ENCODE measurements at regions not wholly inside any gene's neighbourhood (a gene's known extent, or its start where the extent isn't known, plus 50 kb on each side); places are given as distances from the start of the nearest gene placed in this dataset.

DNA sequence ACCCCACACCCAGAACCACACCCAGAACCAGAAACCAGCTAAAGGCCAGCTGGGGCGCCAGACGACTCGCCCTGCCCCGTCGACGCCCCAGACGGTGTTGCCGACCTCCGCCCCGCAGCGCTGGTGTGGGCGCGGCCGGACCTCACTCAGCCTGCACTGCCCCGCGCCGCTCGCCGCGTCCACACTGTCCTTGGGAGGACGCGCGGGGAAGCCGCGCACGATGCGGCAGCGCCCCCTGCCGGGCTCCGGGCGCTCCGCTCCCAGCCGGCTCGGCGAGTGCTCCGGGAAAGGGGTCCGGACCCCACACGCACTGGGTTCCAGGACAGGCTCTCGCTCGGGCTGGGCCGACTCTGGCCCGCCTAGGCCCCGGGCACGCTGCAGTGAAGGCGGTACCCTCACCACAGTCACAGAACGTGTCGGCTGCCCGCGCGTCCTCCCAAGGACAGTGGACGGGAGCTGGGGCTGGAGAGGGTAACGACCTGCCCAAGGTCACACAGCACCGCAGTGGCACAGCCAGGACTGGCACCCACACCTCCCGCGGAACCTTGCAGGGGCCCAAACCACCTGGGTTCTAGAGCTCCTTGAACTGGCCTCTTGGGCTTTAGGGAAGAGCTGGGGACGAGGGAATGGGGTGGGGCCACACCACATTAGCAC is 90.2 kb downstream of the DMRTA2 start:
- H3K9me3 ChIP-seq (ENCODE audit: control insufficient read depth in 4 of 4, insufficient read depth in 3 of 4, low read length in 3 of 4): peaks cover 0 to 6% (median 0%) of the 10 kb centered on the region in 4 donors
- peak; percentile 56 for TF ChIP-seq CTCF (IDR thresholded peaks at IDR 0.05; ENCODE audit: control extremely low read depth, extremely low read depth)
- DNase-seq (peak; percentile 47 to 69 (median 59)), ATAC-seq (ENCODE audit: insufficient read depth, low FRiP score) (peak; percentile 85)
- no peak overlapping the region for H3K9ac ChIP-seq (ENCODE audit: insufficient read depth in 1 of 2, low read length in 2 of 2)
- H3K36me3 ChIP-seq (ENCODE audit: control insufficient read depth in 4 of 4, insufficient read depth in 4 of 4, low read length in 4 of 4): no peaks in the 10 kb centered on the region
- peaks cover 0 to 11% (median 0%) of the 10 kb centered on the region in 5 donors for H3K4me1 ChIP-seq (ENCODE audit: control insufficient read depth in 5 of 5, insufficient read depth in 5 of 5, low read length in 5 of 5)
- peak overlapping the region; percentile 17 for H3K4me3 ChIP-seq
- 2 to 3% methylated on average over 43 to 56 of the region's 56 CpGs for WGBS, 2 donors
- H3K27ac ChIP-seq (ENCODE audit: low read depth in 1 of 2, low read length in 1 of 2): no peak overlapping the region
- H3K27me3 ChIP-seq (ENCODE audit: control insufficient read depth in 3 of 3, insufficient read depth in 3 of 3, low read length in 2 of 3): peaks cover 0 to 12% (median 5%) of the 10 kb centered on the region in 3 donors

- TF ChIP-seq CTCF (IDR thresholded peaks at IDR 0.05; ENCODE audit: control extremely low read depth, extremely low read depth): no peak
- DNase-seq: no peak
- no peak for ATAC-seq (ENCODE audit: insufficient read depth, low FRiP score)
- Histone ChIP-seq H3K27ac (ENCODE audit: low read depth in 1 of 2, low read length in 1 of 2) (no peak overlapping the region), H3K27me3 (ENCODE audit: control insufficient read depth in 3 of 3, insufficient read depth in 3 of 3, low read length in 2 of 3) (peaks cover 0 to 8% (median 5%) of the 10 kb centered on the region in 3 donors), H3K9me3 (ENCODE audit: control insufficient read depth in 4 of 4, insufficient read depth in 3 of 4, low read length in 3 of 4) (peaks cover 0 to 8% (median 0%) of the 10 kb centered on the region in 4 donors), H3K4me3 (no peak overlapping the region), H3K9ac (ENCODE audit: insufficient read depth in 1 of 2, low read length in 2 of 2) (no peak overlapping the region), H3K36me3 (ENCODE audit: control insufficient read depth in 4 of 4, insufficient read depth in 4 of 4, low read length in 4 of 4) (no peaks in the 10 kb centered on the region), H3K4me1 (ENCODE audit: control insufficient read depth in 5 of 5, insufficient read depth in 5 of 5, low read length in 5 of 5) (peaks cover 0 to 11% (median 0%) of the 10 kb centered on the region in 5 donors)
- WGBS, 2 donors: 67 to 77% methylated on average over 4 of the region's 4 CpGs
Observed at GRCh38 chr1:50329332-50329932, 93.8 kb downstream of the DMRTA2 start.

- H3K4me3 ChIP-seq: no peak overlapping the region
- H3K9ac ChIP-seq (ENCODE audit: insufficient read depth in 1 of 2, low read length in 2 of 2): no peak overlapping the region
- H3K27ac ChIP-seq (ENCODE audit: low read depth in 1 of 2, low read length in 1 of 2): no peak overlapping the region
- 25 to 28% methylated on average over 4 of the region's 4 CpGs for WGBS, 2 donors
- H3K9me3 ChIP-seq (ENCODE audit: control insufficient read depth in 4 of 4, insufficient read depth in 3 of 4, low read length in 3 of 4): peaks cover 0 to 7% (median 0%) of the 10 kb centered on the region in 4 donors
- peaks cover 0 to 5% (median 0%) of the 10 kb centered on the region in 3 donors for H3K27me3 ChIP-seq (ENCODE audit: control insufficient read depth in 3 of 3, insufficient read depth in 3 of 3, low read length in 2 of 3)
- DNase-seq: no peak
- TF ChIP-seq CTCF (IDR thresholded peaks at IDR 0.05; ENCODE audit: control extremely low read depth, extremely low read depth): no peak
- peaks cover 0 to 8% (median 0%) of the 10 kb centered on the region in 5 donors for H3K4me1 ChIP-seq (ENCODE audit: control insufficient read depth in 5 of 5, insufficient read depth in 5 of 5, low read length in 5 of 5)
- H3K36me3 ChIP-seq (ENCODE audit: control insufficient read depth in 4 of 4, insufficient read depth in 4 of 4, low read length in 4 of 4): no peaks in the 10 kb centered on the region
- no peak for ATAC-seq (ENCODE audit: insufficient read depth, low FRiP score)
Observed at GRCh38 chr1:50328552-50328951, 94.7 kb downstream of the DMRTA2 start.
